ENCODE measurements at regions not wholly inside any gene's neighbourhood (a gene's known extent, or its start where the extent isn't known, plus 50 kb on each side); places are given as distances from the start of the nearest gene placed in this dataset.

DNA sequence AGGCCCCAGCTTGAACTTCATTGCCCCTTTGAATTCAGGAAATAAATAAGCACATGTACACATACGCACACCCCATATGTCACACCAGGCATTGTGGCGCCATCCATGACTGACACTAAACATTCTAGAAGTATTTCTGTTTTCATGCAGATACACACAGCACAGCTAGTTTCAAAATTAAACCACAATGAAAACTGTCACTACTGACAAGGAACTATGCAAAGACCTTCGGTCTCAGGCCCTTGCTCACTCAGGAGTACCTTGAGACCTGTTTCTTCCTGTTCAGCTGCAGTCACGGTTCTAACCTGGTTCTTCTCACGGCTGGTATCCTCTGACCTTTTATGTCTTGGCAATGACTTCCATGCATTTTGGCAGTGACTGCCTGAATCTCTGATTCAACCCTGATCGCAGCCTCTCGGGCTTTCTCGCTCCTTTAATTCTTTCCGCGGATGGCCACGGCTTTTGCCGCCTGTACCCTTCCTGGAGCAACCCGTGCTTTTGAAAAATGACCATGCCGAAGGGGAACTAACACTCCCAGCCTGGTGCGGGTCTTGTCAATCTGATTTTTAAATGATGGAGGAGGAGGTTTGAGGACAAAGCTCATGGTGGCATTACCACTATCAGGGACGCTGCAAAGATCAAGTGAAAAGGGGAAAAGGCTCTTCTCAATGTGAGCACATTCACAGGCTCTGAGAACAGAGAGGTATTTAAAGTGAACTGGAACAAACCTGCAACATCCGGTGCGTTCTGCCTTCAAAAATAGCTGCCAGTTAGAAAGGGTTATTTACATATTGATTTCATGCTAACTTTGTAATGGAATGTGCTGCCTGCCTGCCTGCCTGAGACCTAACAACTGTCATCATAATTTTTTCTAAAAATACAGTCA lies 384.6 kb downstream of the RRAGC start:
- TF ChIP-seq, protein P1, sequence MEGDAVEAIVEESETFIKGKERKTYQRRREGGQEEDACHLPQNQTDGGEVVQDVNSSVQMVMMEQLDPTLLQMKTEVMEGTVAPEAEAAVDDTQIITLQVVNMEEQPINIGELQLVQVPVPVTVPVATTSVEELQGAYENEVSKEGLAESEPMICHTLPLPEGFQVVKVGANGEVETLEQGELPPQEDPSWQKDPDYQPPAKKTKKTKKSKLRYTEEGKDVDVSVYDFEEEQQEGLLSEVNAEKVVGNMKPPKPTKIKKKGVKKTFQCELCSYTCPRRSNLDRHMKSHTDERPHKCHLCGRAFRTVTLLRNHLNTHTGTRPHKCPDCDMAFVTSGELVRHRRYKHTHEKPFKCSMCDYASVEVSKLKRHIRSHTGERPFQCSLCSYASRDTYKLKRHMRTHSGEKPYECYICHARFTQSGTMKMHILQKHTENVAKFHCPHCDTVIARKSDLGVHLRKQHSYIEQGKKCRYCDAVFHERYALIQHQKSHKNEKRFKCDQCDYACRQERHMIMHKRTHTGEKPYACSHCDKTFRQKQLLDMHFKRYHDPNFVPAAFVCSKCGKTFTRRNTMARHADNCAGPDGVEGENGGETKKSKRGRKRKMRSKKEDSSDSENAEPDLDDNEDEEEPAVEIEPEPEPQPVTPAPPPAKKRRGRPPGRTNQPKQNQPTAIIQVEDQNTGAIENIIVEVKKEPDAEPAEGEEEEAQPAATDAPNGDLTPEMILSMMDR (conservative IDR thresholded peaks at IDR 0.05; ENCODE audit: low read length), result no peak
- TF ChIP-seq EZH2phosphoT487 (IDR thresholded peaks at IDR 0.05; ENCODE audit: borderline replicate concordance, low read depth, low read length), result no peak
